ENCODE measurements at regions not wholly inside any gene's neighbourhood (a gene's known extent, or its start where the extent isn't known, plus 50 kb on each side); places are given as distances from the start of the nearest gene placed in this dataset.

- no peak for TF ChIP-seq TAF1 (IDR thresholded peaks at IDR 0.05; ENCODE audit: borderline replicate concordance, insufficient read depth, low read length)
- TF ChIP-seq SIN3A (IDR thresholded peaks at IDR 0.05; ENCODE audit: borderline replicate concordance, insufficient read depth, low read length): no peak
- no peak for TF ChIP-seq REST (IDR thresholded peaks at IDR 0.05; ENCODE audit: insufficient read depth in 1 of 2, low read depth in 2 of 2, low read length in 2 of 2)
- TF ChIP-seq FOXP2 (optimal IDR thresholded peaks at IDR 0.05; ENCODE audit: borderline replicate concordance, extremely low read depth, extremely low read length, insufficient read depth): no peak
- no peak for TF ChIP-seq POLR2AphosphoS5 (IDR thresholded peaks at IDR 0.05; ENCODE audit: low read depth, low read length)
These were observed 62.3 kb upstream of the KLHL29 start for GRCh38 chr2:23322567-23323197.

GRCh38 chr2:23323198-23323916 is 61.6 kb upstream of the KLHL29 start:
- TF ChIP-seq POLR2AphosphoS5 (IDR thresholded peaks at IDR 0.05; ENCODE audit: low read depth, low read length) (no peak), SIN3A (IDR thresholded peaks at IDR 0.05; ENCODE audit: borderline replicate concordance, insufficient read depth, low read length) (no peak), TAF1 (IDR thresholded peaks at IDR 0.05; ENCODE audit: borderline replicate concordance, insufficient read depth, low read length) (no peak), FOXP2 (optimal IDR thresholded peaks at IDR 0.05; ENCODE audit: borderline replicate concordance, extremely low read depth, extremely low read length, insufficient read depth) (no peak), REST (IDR thresholded peaks at IDR 0.05; ENCODE audit: insufficient read depth in 1 of 2, low read depth in 2 of 2, low read length in 2 of 2) (no peak)

GRCh38 chr2:23323917-23324680 is 60.9 kb upstream of the KLHL29 start:
- no peak for TF ChIP-seq POLR2AphosphoS5 (IDR thresholded peaks at IDR 0.05; ENCODE audit: low read depth, low read length)
- TF ChIP-seq REST (IDR thresholded peaks at IDR 0.05; ENCODE audit: insufficient read depth in 1 of 2, low read depth in 2 of 2, low read length in 2 of 2): no peak
- TF ChIP-seq TAF1 (IDR thresholded peaks at IDR 0.05; ENCODE audit: borderline replicate concordance, insufficient read depth, low read length): no peak
- no peak for TF ChIP-seq SIN3A (IDR thresholded peaks at IDR 0.05; ENCODE audit: borderline replicate concordance, insufficient read depth, low read length)
- TF ChIP-seq FOXP2 (optimal IDR thresholded peaks at IDR 0.05; ENCODE audit: borderline replicate concordance, extremely low read depth, extremely low read length, insufficient read depth): no peak

GRCh38 chr2:23326330-23326729 is 58.6 kb upstream of the KLHL29 start:
- TF ChIP-seq SIN3A (IDR thresholded peaks at IDR 0.05; ENCODE audit: borderline replicate concordance, insufficient read depth, low read length) (no peak), TAF1 (IDR thresholded peaks at IDR 0.05; ENCODE audit: borderline replicate concordance, insufficient read depth, low read length) (no peak), POLR2AphosphoS5 (IDR thresholded peaks at IDR 0.05; ENCODE audit: low read depth, low read length) (no peak), FOXP2 (optimal IDR thresholded peaks at IDR 0.05; ENCODE audit: borderline replicate concordance, extremely low read depth, extremely low read length, insufficient read depth) (no peak), REST (IDR thresholded peaks at IDR 0.05; ENCODE audit: insufficient read depth in 1 of 2, low read depth in 2 of 2, low read length in 2 of 2) (no peak)

Measured in PFSK-1 (cell line).